ENCODE measurements at regions not wholly inside any gene's neighbourhood (a gene's known extent, or its start where the extent isn't known, plus 50 kb on each side); places are given as distances from the start of the nearest gene placed in this dataset.
"Not testable (repeated sequence)": the region's sequence is repeated elsewhere in the genome, so short reads cannot be mapped to it uniquely, and the experiment has no call there.

DNA sequence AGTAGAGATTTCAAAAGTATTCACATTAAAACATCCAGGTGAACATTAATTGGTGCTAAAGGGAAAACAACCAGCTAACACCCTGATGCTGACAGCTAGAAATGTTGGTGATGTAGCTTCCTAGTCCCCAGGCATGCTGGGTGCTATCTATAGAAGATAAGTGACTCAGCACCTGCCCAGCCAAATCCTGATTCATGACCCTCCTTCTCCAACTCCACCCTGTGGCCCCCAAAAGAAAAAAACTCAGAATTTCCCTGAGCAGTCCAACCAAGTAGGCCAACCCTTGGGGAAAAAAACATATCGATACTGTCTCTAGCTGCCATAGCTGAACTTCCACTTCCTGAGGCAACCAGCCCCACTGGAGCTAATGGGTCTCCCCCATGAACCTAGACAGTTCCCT, 197.6 kb upstream of the KLF3 start:
- Histone ChIP-seq H3K79me2 (ENCODE audit: control insufficient read depth, insufficient read depth, low read length, unreplicated experiment) (no peaks in the 10 kb centered on the region), H3K4me3 (ENCODE audit: low read depth, low read length) (no peak overlapping the region), H3K36me3 (ENCODE audit: insufficient read depth, low read length) (no peaks in the 10 kb centered on the region), H3K27me3 (ENCODE audit: insufficient read depth, low read length) (peaks cover 3% of the 10 kb centered on the region; the same call in 1 of the 2 replicates), H3K4me1 (ENCODE audit: control insufficient read depth, insufficient read depth, low read length, unreplicated experiment) (no peaks in the 10 kb centered on the region), H3K27ac (ENCODE audit: low read depth, low read length) (no peak overlapping the region), H2AFZ (ENCODE audit: low read length, unreplicated experiment) (no peak overlapping the region)

DNA sequence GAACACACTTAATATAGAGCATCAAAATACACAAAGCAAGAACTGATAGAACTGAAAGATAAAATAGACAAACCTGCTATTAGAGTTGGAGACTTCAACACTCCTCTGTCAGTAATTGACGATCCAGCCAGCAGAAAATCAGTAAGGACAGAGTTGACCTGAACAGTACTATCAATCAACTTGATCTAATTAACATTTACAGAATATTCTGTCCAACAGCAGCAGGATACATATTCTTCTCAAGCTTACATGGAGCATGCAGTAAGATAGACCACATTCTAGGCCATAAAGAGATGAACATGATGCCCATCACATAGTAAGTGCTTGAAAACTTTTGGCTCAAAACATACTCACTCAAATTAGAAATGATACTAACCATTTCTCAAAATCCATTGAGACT, 196.7 kb upstream of the KLF3 start:
- Histone ChIP-seq H3K27me3 (ENCODE audit: insufficient read depth, low read length) (peaks cover 3% of the 10 kb centered on the region; the same call in 1 of the 2 replicates), H3K4me1 (ENCODE audit: control insufficient read depth, insufficient read depth, low read length, unreplicated experiment) (no peaks in the 10 kb centered on the region), H3K4me3 (ENCODE audit: low read depth, low read length) (no peak overlapping the region), H3K79me2 (ENCODE audit: control insufficient read depth, insufficient read depth, low read length, unreplicated experiment) (no peaks in the 10 kb centered on the region), H3K36me3 (ENCODE audit: insufficient read depth, low read length) (no peaks in the 10 kb centered on the region), H3K27ac (ENCODE audit: low read depth, low read length) (no peak overlapping the region), H2AFZ (ENCODE audit: low read length, unreplicated experiment) (no peak overlapping the region)

DNA sequence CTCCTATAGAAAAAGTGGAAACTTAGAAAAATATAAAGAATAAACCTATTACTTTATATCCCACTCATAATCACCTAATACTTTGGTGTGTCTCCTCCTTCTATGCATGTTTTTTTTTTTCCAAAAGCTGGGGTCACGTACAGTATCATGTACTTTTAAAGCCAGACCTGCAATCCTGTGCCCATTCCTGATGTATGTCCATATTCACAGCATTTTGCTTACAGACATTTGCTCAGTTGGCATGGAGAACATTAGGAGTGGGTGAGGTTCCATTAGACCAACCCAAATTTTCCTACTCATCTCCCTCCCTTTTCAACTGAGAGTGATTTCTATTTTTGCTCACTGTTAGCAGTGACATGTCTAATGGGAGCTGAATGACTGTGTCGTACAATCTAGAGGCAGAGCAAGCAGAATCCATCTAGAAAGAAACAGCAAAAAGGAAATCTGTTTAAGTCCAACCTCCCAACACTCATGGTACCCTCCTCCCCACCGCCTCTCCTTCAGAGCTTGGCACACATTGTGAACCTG, 195.6 kb upstream of the KLF3 start:
- Histone ChIP-seq H3K27me3 (ENCODE audit: insufficient read depth, low read length) (peaks cover 9% of the 10 kb centered on the region; the same call in 1 of the 2 replicates), H3K27ac (ENCODE audit: low read depth, low read length) (no peak overlapping the region), H3K79me2 (ENCODE audit: control insufficient read depth, insufficient read depth, low read length, unreplicated experiment) (no peaks in the 10 kb centered on the region), H3K4me1 (ENCODE audit: control insufficient read depth, insufficient read depth, low read length, unreplicated experiment) (no peaks in the 10 kb centered on the region), H3K36me3 (ENCODE audit: insufficient read depth, low read length) (no peaks in the 10 kb centered on the region), H3K4me3 (ENCODE audit: low read depth, low read length) (no peak overlapping the region), H2AFZ (ENCODE audit: low read length, unreplicated experiment) (no peak overlapping the region)

DNA sequence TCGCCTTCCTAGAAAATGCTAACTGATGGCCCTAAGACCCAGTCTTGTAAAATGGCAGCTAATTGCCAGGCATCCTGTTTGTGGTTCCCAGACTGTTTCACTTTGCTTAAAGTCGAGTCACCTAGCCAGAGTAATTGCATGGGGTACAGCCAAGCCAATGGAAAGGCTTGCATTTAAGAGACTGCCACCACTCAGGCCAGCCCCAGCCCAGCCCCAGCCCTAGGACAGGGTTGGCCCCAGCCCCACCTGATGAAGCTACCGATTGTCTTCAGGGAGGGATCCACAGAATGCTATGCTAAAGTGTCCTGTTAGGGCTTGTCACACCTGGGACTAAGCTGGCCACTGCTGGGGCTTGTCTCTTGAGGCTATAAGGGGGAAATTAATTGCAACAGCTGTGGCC, 194.6 kb upstream of the KLF3 start:
- no peaks in the 10 kb centered on the region for H3K36me3 ChIP-seq (ENCODE audit: insufficient read depth, low read length)
- no peaks in the 10 kb centered on the region for H3K79me2 ChIP-seq (ENCODE audit: control insufficient read depth, insufficient read depth, low read length, unreplicated experiment)
- H3K4me3 ChIP-seq (ENCODE audit: low read depth, low read length): no peak overlapping the region
- no peak overlapping the region for H2AFZ ChIP-seq (ENCODE audit: low read length, unreplicated experiment)
- no peaks in the 10 kb centered on the region for H3K4me1 ChIP-seq (ENCODE audit: control insufficient read depth, insufficient read depth, low read length, unreplicated experiment)
- H3K27me3 ChIP-seq (ENCODE audit: insufficient read depth, low read length): peaks cover 9% of the 10 kb centered on the region; the same call in 1 of the 2 replicates
- H3K27ac ChIP-seq (ENCODE audit: low read depth, low read length): no peak overlapping the region

DNA sequence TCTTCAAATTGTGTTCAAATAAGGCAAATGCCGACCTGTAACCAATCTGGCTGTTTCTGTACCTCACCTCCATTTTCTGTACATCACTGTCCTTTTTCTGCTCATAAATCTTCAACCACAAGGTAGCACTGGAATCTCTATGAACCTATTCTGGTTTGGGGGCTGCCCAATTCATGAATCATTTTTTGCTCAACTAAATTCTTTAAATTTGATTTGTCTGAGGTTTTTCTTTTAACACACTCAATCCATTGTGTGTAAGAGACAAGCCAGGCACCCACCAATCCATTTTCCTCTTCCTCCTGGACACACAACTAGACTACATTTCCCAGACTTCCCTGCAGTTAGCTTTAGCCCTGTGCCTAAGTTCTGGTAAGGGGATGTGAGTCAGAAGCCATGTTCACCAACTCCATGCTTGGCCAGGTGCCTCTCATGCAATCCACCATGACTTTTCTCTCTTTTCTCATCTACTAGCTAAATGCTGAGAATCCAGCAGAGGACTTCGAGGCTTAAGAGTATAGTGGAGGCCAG, 193.2 kb upstream of the KLF3 start:
- no peak overlapping the region for H2AFZ ChIP-seq (ENCODE audit: low read length, unreplicated experiment)
- H3K4me1 ChIP-seq (ENCODE audit: control insufficient read depth, insufficient read depth, low read length, unreplicated experiment): no peaks in the 10 kb centered on the region
- peaks cover 14% of the 10 kb centered on the region; the same call in 1 of the 2 replicates for H3K27me3 ChIP-seq (ENCODE audit: insufficient read depth, low read length)
- H3K36me3 ChIP-seq (ENCODE audit: insufficient read depth, low read length): no peaks in the 10 kb centered on the region
- H3K79me2 ChIP-seq (ENCODE audit: control insufficient read depth, insufficient read depth, low read length, unreplicated experiment): no peaks in the 10 kb centered on the region
- no peak overlapping the region for H3K27ac ChIP-seq (ENCODE audit: low read depth, low read length)
- no peak overlapping the region for H3K4me3 ChIP-seq (ENCODE audit: low read depth, low read length)

DNA sequence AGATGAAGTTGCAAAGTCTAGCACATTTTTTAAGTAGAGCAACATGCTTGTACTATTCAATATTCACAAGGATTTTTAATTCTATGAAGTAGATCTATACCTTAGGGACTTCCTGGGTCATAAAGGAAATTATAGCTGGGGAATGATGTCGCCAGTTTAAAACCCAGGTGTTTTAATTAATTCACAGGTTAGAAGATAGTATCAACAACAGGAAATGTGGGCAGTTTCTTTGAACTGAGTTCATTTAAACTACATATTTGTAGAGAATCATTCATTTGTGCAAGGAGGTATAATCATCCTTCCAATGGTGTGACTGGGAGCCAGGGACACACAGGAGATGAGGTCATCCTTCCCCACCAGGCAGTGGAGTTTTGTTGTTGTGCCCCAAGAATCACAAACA, 181.3 kb upstream of the KLF3 start:
- H3K4me3 ChIP-seq (ENCODE audit: low read depth, low read length): no peak overlapping the region
- no peaks in the 10 kb centered on the region for H3K79me2 ChIP-seq (ENCODE audit: control insufficient read depth, insufficient read depth, low read length, unreplicated experiment)
- H3K36me3 ChIP-seq (ENCODE audit: insufficient read depth, low read length): no peaks in the 10 kb centered on the region
- H3K27ac ChIP-seq (ENCODE audit: low read depth, low read length): no peak overlapping the region
- no peak overlapping the region for H2AFZ ChIP-seq (ENCODE audit: low read length, unreplicated experiment)
- H3K4me1 ChIP-seq (ENCODE audit: control insufficient read depth, insufficient read depth, low read length, unreplicated experiment): no peaks in the 10 kb centered on the region
- no peaks in the 10 kb centered on the region for H3K27me3 ChIP-seq (ENCODE audit: insufficient read depth, low read length)

DNA sequence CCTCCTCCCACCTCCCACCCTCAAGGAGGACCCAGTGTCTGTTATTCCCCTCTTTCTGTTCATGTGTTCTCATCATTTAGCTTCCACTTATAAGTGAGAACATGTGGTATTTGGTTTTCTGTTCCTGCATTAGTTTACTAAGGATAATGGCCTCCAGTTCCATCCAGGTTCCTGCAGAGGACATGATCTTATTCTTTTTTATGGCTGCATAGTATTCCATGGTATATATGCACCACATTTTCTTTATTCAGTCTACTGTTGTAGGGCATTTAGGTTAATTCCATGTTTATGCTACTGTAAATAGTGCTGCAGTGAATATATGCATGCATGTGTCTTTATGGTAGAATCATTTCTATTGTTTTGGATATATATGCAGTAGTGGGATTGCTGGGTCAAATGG, 180.4 kb upstream of the KLF3 start:
- H3K4me1 ChIP-seq (ENCODE audit: control insufficient read depth, insufficient read depth, low read length, unreplicated experiment); H3K4me3 ChIP-seq (ENCODE audit: low read depth, low read length); H3K27ac ChIP-seq (ENCODE audit: low read depth, low read length); H2AFZ ChIP-seq (ENCODE audit: low read length, unreplicated experiment); H3K36me3 ChIP-seq (ENCODE audit: insufficient read depth, low read length); H3K27me3 ChIP-seq (ENCODE audit: insufficient read depth, low read length); H3K79me2 ChIP-seq (ENCODE audit: control insufficient read depth, insufficient read depth, low read length, unreplicated experiment): not testable (repeated sequence)

DNA sequence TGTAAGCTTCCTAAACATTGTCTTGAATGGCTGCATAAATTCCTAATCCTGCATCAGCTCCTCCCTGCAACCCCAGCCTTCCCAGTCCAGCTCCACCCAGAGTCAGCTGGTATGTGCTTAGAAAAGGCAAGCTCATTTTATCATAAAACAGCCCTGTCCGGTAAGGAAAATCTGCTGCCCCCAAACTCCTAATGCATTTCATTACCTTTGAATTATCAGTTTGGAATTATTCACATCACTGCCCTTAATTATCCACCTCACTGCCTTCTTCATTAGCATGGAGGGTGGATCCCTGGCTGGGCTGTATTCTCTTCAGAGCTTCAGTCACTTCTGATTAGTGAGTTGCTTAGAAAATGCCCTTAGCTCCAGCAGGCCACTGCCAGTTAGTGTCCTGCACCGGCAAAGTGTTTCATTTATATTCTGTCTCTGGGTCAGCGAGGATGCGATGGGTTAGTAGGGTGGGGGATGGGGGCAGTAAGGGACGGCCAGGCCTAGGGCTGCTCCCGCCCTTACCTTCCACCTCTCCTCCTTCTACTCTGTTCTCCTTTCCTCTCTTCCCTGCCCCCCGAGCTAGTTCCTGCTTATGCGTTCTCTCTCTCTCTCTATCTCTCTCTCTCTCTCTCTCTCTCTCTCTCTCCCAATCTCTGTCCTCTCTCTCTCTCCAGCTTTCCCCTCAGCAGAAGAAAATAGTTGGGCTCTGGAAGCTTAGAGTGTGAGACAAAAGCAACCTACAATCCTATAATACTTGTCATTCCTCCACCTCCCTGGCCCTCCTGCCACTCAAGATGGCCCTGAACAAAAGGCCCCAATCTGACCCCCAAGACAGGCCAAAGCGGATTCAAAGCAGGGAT, 174.8 kb upstream of the KLF3 start:
- peaks cover 5% of the 10 kb centered on the region; the same call in 1 of the 2 replicates for H3K27me3 ChIP-seq (ENCODE audit: insufficient read depth, low read length)
- no peak overlapping the region for H3K4me3 ChIP-seq (ENCODE audit: low read depth, low read length)
- H3K27ac ChIP-seq (ENCODE audit: low read depth, low read length): no peak overlapping the region
- no peaks in the 10 kb centered on the region for H3K36me3 ChIP-seq (ENCODE audit: insufficient read depth, low read length)
- no peaks in the 10 kb centered on the region for H3K4me1 ChIP-seq (ENCODE audit: control insufficient read depth, insufficient read depth, low read length, unreplicated experiment)
- no peak overlapping the region for H2AFZ ChIP-seq (ENCODE audit: low read length, unreplicated experiment)
- no peaks in the 10 kb centered on the region for H3K79me2 ChIP-seq (ENCODE audit: control insufficient read depth, insufficient read depth, low read length, unreplicated experiment)

DNA sequence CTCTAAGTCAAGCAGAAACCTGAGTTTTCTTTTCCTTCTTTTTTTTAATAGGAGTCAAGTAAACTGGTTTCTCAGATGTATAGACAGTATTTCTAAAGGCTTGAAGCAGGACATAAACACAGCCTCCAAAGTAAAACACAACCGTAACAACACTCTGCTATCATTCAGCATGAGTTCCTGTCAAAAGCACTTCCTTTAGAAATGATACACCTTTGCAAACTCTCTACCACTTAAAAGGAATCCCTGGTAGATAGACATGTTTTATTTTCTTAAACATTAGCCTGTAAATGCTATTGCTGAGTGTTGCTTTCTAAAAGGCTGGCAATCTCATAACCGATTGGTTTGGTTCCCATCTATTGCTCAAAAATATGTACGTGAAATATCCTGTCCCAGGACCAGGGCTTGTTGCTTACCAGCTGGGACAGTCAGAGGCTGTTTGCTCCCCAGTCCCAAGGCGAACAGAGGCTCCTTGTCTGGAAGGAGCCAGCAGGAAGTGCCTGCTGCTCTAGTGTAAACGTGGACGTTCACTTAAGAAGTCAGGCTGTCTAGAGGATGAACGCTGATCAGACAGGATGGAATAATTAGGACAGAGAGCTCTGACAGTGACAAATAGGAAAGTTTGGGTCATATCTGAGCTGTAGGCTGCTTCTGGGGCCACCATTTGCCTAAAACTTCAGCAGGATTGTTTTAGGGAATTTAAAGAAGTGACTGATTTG, 173.9 kb upstream of the KLF3 start:
- Histone ChIP-seq H3K4me1 (ENCODE audit: control insufficient read depth, insufficient read depth, low read length, unreplicated experiment) (no peaks in the 10 kb centered on the region), H3K4me3 (ENCODE audit: low read depth, low read length) (no peak overlapping the region), H3K27ac (ENCODE audit: low read depth, low read length) (no peak overlapping the region), H3K79me2 (ENCODE audit: control insufficient read depth, insufficient read depth, low read length, unreplicated experiment) (no peaks in the 10 kb centered on the region), H2AFZ (ENCODE audit: low read length, unreplicated experiment) (no peak overlapping the region), H3K27me3 (ENCODE audit: insufficient read depth, low read length) (peaks cover 5% of the 10 kb centered on the region; the same call in 1 of the 2 replicates), H3K36me3 (ENCODE audit: insufficient read depth, low read length) (no peaks in the 10 kb centered on the region)

DNA sequence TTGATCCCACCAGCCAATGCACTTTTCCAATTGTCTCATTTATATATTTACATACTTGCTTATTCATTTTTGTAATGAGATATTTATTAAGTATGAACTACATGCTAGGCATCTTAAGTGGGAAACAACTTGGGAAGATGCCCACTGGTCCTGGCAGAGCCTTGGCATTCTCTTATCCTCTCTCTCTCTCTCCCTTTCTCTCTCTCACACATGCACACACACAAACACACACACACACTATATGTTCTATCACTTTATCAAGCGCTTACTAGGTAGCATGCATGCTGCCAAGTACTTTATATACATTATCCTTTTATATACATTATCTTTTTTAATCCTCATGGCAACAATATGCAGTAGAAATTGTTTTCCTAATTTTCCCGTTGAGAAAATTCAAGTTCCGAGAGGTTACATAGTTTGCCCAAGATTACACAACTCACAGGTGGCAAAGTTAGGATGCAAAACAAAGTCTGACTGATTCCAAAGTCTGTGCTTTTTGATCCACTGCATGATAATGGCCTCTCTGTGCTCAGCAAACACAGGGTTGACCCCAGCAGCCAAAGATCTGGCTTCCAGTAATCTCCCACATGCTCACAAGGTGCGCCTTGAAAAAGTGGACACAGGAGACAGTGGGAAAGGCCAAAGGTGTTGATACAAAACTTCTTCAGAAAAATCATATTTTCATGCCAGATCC, 173.1 kb upstream of the KLF3 start:
- Histone ChIP-seq H3K4me3 (ENCODE audit: low read depth, low read length) (no peak overlapping the region), H3K27ac (ENCODE audit: low read depth, low read length) (no peak overlapping the region), H3K79me2 (ENCODE audit: control insufficient read depth, insufficient read depth, low read length, unreplicated experiment) (no peaks in the 10 kb centered on the region), H2AFZ (ENCODE audit: low read length, unreplicated experiment) (no peak overlapping the region), H3K36me3 (ENCODE audit: insufficient read depth, low read length) (no peaks in the 10 kb centered on the region), H3K27me3 (ENCODE audit: insufficient read depth, low read length) (peaks cover 5% of the 10 kb centered on the region; the same call in 1 of the 2 replicates), H3K4me1 (ENCODE audit: control insufficient read depth, insufficient read depth, low read length, unreplicated experiment) (no peaks in the 10 kb centered on the region)

Data from ACC112 (cell line).